ENCODE measurements at regions not wholly inside any gene's neighbourhood (a gene's known extent, or its start where the extent isn't known, plus 50 kb on each side); places are given as distances from the start of the nearest gene placed in this dataset.
A peak's percentile ranks its signal among the peaks of the same experiment; 100 is the strongest.

DNA sequence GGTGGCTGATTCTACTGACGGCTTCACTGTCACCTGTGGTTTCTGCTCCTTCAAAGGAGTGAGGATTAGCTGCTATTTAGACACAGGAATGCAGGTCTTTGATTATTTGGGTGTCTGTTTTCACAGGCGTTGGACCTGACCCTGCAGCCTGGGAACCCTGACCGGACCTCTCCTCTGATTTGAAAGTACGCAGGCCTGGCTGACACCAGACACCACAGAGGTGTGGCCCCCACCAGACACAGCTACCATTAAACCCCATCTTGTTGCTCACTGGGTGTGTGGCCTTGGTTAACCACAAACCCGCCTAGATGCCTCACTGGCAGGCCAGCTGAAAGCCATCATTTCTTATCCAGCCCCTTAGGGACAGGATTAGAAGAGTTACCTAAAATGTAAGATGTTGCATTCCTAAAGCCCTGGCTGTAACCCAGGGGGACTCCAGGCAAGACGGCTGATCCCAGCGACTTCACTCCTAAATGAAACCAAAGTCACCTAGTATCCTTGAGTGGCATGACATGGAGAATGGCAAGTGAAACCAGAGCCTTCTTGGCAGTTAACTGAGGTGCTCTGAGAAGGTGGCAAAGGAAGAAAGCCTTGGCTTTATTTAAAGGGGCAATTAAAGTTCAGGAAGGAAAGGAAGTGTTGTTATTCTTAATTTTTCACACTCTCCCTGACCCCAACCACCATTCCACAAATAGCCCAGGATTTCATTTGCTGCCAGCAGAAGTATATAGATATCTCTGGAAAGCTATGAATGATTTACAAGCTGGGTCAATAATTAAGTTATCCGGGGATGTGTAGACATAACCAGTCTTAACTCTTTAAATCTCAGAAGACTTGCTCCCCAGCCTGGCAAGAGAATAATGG is 169.9 kb downstream of the QRSL1 start:
- Histone ChIP-seq H3K4me3 (no peak overlapping the region), H3K36me3 (no peaks in the 10 kb centered on the region), H3K27me3 (no peaks in the 10 kb centered on the region), H3K4me1 (peaks cover 0 to 21% (median 12%) of the 10 kb centered on the region in 4 donors), H3K9me3 (no peaks in the 10 kb centered on the region), H3K27ac (peak overlapping the region; percentile 64 to 77 (median 77))
- TF ChIP-seq EP300 (IDR thresholded peaks at IDR 0.05) (no peak), POLR2AphosphoS5 (IDR thresholded peaks at IDR 0.05) (no peak)
- 20 to 37% (median 31%) methylated on average over 8 of the region's 8 CpGs for WGBS, 5 donors
- peak in 1 of 2 donors; percentile 78 for DNase-seq
- intact Hi-C loops (cut with DNase I; ENCODE audit: low total_unique reads): no loop called here

DNA sequence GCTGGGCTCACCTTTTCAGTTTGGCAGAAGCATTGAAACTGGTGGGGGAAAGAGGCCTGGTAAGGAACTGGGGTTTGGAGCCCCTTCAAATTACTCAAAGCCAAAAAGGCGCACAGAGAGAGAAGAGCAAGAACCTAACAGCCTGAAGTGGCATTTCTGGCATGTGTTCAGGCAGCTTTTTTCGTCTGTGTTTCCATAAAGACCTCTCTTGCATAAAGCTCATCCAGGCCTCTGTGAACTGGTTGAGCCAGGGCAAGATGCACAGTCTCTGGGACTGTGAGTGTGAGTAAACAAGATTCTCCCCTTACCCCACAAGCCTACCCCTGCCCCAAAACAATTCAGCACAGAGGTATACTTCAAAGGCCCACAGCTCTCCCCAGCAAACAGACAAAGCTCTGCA is 167.8 kb downstream of the QRSL1 start:
- WGBS, 5 donors: 70 to 87% (median 71%) methylated on average over 2 of the region's 2 CpGs
- Histone ChIP-seq H3K27ac (no peak overlapping the region), H3K4me3 (no peak overlapping the region), H3K9me3 (no peaks in the 10 kb centered on the region), H3K27me3 (no peaks in the 10 kb centered on the region), H3K36me3 (no peaks in the 10 kb centered on the region), H3K4me1 (peaks cover 0 to 18% (median 10%) of the 10 kb centered on the region in 4 donors)
- no peak for DNase-seq
- intact Hi-C loops (cut with DNase I; ENCODE audit: low total_unique reads): no loop called here
- no peak for TF ChIP-seq EP300 (IDR thresholded peaks at IDR 0.05)
- TF ChIP-seq POLR2AphosphoS5 (IDR thresholded peaks at IDR 0.05): no peak
- TF ChIP-seq POLR2A (IDR thresholded peaks at IDR 0.05): no peak
- TF ChIP-seq, protein P1, sequence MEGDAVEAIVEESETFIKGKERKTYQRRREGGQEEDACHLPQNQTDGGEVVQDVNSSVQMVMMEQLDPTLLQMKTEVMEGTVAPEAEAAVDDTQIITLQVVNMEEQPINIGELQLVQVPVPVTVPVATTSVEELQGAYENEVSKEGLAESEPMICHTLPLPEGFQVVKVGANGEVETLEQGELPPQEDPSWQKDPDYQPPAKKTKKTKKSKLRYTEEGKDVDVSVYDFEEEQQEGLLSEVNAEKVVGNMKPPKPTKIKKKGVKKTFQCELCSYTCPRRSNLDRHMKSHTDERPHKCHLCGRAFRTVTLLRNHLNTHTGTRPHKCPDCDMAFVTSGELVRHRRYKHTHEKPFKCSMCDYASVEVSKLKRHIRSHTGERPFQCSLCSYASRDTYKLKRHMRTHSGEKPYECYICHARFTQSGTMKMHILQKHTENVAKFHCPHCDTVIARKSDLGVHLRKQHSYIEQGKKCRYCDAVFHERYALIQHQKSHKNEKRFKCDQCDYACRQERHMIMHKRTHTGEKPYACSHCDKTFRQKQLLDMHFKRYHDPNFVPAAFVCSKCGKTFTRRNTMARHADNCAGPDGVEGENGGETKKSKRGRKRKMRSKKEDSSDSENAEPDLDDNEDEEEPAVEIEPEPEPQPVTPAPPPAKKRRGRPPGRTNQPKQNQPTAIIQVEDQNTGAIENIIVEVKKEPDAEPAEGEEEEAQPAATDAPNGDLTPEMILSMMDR (IDR thresholded peaks at IDR 0.05): no peak

DNA sequence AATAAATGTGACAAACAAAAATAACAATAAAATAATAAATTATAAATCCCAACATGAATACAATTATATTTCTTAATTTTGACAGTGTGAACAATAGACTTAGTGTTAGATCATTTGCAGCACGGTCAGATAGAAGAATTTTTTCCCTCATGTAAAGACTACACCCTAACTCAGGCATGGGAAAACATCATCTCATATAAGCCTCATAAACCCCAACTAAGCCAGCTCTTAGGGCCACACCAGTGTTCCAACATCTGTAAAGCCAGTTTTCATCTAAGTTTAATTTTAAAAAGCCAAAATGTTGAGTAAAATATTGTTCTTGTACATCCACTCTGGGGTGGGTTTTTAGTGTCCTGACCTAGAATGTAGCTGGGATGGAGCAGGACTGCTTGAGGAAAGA is 167.4 kb downstream of the QRSL1 start:
- DNase-seq: no peak
- intact Hi-C loops (cut with DNase I; ENCODE audit: low total_unique reads): no loop called here
- Histone ChIP-seq H3K4me1 (peaks cover 0 to 18% (median 10%) of the 10 kb centered on the region in 4 donors), H3K9me3 (no peaks in the 10 kb centered on the region), H3K36me3 (no peaks in the 10 kb centered on the region), H3K27ac (no peak overlapping the region), H3K4me3 (no peak overlapping the region), H3K27me3 (no peaks in the 10 kb centered on the region)
- no peak for TF ChIP-seq POLR2AphosphoS5 (IDR thresholded peaks at IDR 0.05)
- no peak for TF ChIP-seq EP300 (IDR thresholded peaks at IDR 0.05)
- TF ChIP-seq POLR2A (IDR thresholded peaks at IDR 0.05): no peak
- TF ChIP-seq, protein P1 (IDR thresholded peaks at IDR 0.05): no peak
- WGBS, 5 donors: 62 to 76% (median 71%) methylated on average over 1 of the region's 1 CpG

DNA sequence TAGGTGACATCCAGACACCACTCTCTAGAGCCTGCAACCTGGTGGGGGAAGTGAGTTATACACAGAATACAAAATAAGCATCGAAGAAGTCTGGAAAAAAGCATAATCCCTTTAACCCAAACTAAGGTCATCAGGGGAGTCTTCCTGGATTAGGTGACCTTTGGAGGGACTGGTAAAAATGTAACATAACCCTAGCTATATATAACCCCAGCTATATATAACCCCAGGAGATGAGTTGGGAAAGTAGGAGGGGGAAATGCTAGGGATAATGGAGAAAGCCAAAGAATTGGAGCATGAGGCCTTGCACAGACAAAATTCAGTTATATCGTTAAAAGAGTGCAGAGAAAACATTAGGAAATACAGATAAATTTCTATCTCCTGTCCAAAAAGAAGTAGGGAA is 164.8 kb downstream of the QRSL1 start:
- H3K4me1 ChIP-seq: peaks cover 0 to 15% (median 4%) of the 10 kb centered on the region in 4 donors
- DNase-seq: no peak
- no peak overlapping the region for H3K27ac ChIP-seq
- 87 to 94% (median 90%) methylated on average over 2 of the region's 2 CpGs for whole genome bisulfite sequencing, 5 donors
- no peaks in the 10 kb centered on the region for H3K9me3 ChIP-seq
- intact Hi-C loops (cut with DNase I; ENCODE audit: low total_unique reads): no loop called here
- H3K4me3 ChIP-seq: no peak overlapping the region
- H3K36me3 ChIP-seq: no peaks in the 10 kb centered on the region
- no peak for TF ChIP-seq EP300 (IDR thresholded peaks at IDR 0.05)
- no peak for TF ChIP-seq POLR2AphosphoS5 (IDR thresholded peaks at IDR 0.05)
- TF ChIP-seq, protein P1 (IDR thresholded peaks at IDR 0.05): no peak
- no peak for TF ChIP-seq POLR2A (IDR thresholded peaks at IDR 0.05)
- no peaks in the 10 kb centered on the region for H3K27me3 ChIP-seq

Data from stomach (tissue), 8 donors.